ENCODE measurements at regions not wholly inside any gene's neighbourhood (a gene's known extent, or its start where the extent isn't known, plus 50 kb on each side); places are given as distances from the start of the nearest gene placed in this dataset.

GRCh38 chr7:86226191-86226590 is 417.5 kb upstream of the GRM3 start:
- H3K27me3 Mint-ChIP-seq (ENCODE audit: low read depth), result no peaks in the 10 kb centered on the region
- H3K27ac Mint-ChIP-seq, result no peak overlapping the region
- H3K4me3 Mint-ChIP-seq, result no peak overlapping the region
- peaks cover 0 to 5% of the 10 kb centered on the region in 2 donors for H3K36me3 Mint-ChIP-seq (ENCODE audit: insufficient read depth in 2 of 2)
- DNase-seq, result no peak
- no peaks in the 10 kb centered on the region for H3K4me1 Mint-ChIP-seq (ENCODE audit: low read depth)
- peaks cover 13 to 15% of the 10 kb centered on the region in 2 donors for H3K9me3 Mint-ChIP-seq
- no peak for ATAC-seq (replicated peaks in 1 of 2)

GRCh38 chr7:86222806-86223205 is 420.9 kb upstream of the GRM3 start:
- peaks cover 10 to 12% of the 10 kb centered on the region in 2 donors for H3K9me3 Mint-ChIP-seq

GRCh38 chr7:86214734-86215133 is 429.0 kb upstream of the GRM3 start:
- no peak for DNase-seq
- H3K9me3 Mint-ChIP-seq, result no peaks in the 10 kb centered on the region
- no peaks in the 10 kb centered on the region for H3K36me3 Mint-ChIP-seq (ENCODE audit: insufficient read depth in 2 of 2)
- H3K4me3 Mint-ChIP-seq, result no peak overlapping the region
- H3K27ac Mint-ChIP-seq, result no peak overlapping the region
- ATAC-seq (replicated peaks in 1 of 2), result no peak
- no peaks in the 10 kb centered on the region for H3K4me1 Mint-ChIP-seq (ENCODE audit: low read depth)
- H3K27me3 Mint-ChIP-seq (ENCODE audit: low read depth), result no peaks in the 10 kb centered on the region

More at GRCh38 chr7:86222806-86223205, 420.9 kb upstream of the GRM3 start:
- Mint-ChIP-seq H3K4me1 (ENCODE audit: low read depth) (no peaks in the 10 kb centered on the region), H3K27ac (no peak overlapping the region), H3K4me3 (no peak overlapping the region), H3K36me3 (ENCODE audit: insufficient read depth in 2 of 2) (peaks cover 0 to 5% of the 10 kb centered on the region in 2 donors), H3K27me3 (ENCODE audit: low read depth) (no peaks in the 10 kb centered on the region)
- ATAC-seq (replicated peaks in 1 of 2), result no peak
- no peak for DNase-seq

- Mint-ChIP-seq H3K27ac (no peak overlapping the region), H3K9me3 (no peaks in the 10 kb centered on the region), H3K4me3 (no peak overlapping the region), H3K4me1 (ENCODE audit: low read depth) (no peaks in the 10 kb centered on the region), H3K27me3 (ENCODE audit: low read depth) (no peaks in the 10 kb centered on the region), H3K36me3 (ENCODE audit: insufficient read depth in 2 of 2) (no peaks in the 10 kb centered on the region)
- DNase-seq (no peak), ATAC-seq (replicated peaks in 1 of 2) (no peak)
Observed at GRCh38 chr7:86212976-86213375, 430.7 kb upstream of the GRM3 start.

- Mint-ChIP-seq H3K4me3 (no peak overlapping the region), H3K36me3 (ENCODE audit: insufficient read depth in 2 of 2) (no peaks in the 10 kb centered on the region), H3K4me1 (ENCODE audit: low read depth) (no peaks in the 10 kb centered on the region), H3K9me3 (no peaks in the 10 kb centered on the region), H3K27ac (no peak overlapping the region), H3K27me3 (ENCODE audit: low read depth) (no peaks in the 10 kb centered on the region)
- no peak for ATAC-seq (replicated peaks in 1 of 2)
- DNase-seq, result no peak
Observed at GRCh38 chr7:86209036-86209435, 434.7 kb upstream of the GRM3 start.

GRCh38 chr7:86207740-86208139 is 436.0 kb upstream of the GRM3 start:
- H3K27ac Mint-ChIP-seq, result no peak overlapping the region
- H3K4me3 Mint-ChIP-seq, result no peak overlapping the region
- ATAC-seq (replicated peaks in 1 of 2), result no peak
- H3K4me1 Mint-ChIP-seq (ENCODE audit: low read depth), result no peaks in the 10 kb centered on the region
- H3K9me3 Mint-ChIP-seq, result peaks cover 0 to 1% of the 10 kb centered on the region in 2 donors
- no peak for DNase-seq
- peaks cover 0 to 2% of the 10 kb centered on the region in 2 donors for H3K36me3 Mint-ChIP-seq (ENCODE audit: insufficient read depth in 2 of 2)
- H3K27me3 Mint-ChIP-seq (ENCODE audit: low read depth), result no peaks in the 10 kb centered on the region

- no peak overlapping the region for H3K4me3 Mint-ChIP-seq
- H3K27ac Mint-ChIP-seq, result no peak overlapping the region
- peaks cover 0 to 2% of the 10 kb centered on the region in 2 donors for H3K36me3 Mint-ChIP-seq (ENCODE audit: insufficient read depth in 2 of 2)
- no peaks in the 10 kb centered on the region for H3K27me3 Mint-ChIP-seq (ENCODE audit: low read depth)
- H3K4me1 Mint-ChIP-seq (ENCODE audit: low read depth), result no peaks in the 10 kb centered on the region
- no peak for ATAC-seq (replicated peaks in 1 of 2)
- DNase-seq, result no peak
- peaks cover 0 to 1% of the 10 kb centered on the region in 2 donors for H3K9me3 Mint-ChIP-seq
Observed at GRCh38 chr7:86202833-86203232, 440.9 kb upstream of the GRM3 start.

- H3K36me3 Mint-ChIP-seq (ENCODE audit: insufficient read depth in 2 of 2), result peaks cover 0 to 2% of the 10 kb centered on the region in 2 donors
- peaks cover 0 to 1% of the 10 kb centered on the region in 2 donors for H3K9me3 Mint-ChIP-seq
- no peaks in the 10 kb centered on the region for H3K27me3 Mint-ChIP-seq (ENCODE audit: low read depth)
- H3K27ac Mint-ChIP-seq, result no peak overlapping the region
- ATAC-seq (replicated peaks in 1 of 2) (no peak), DNase-seq (no peak)
- no peaks in the 10 kb centered on the region for H3K4me1 Mint-ChIP-seq (ENCODE audit: low read depth)
- H3K4me3 Mint-ChIP-seq, result no peak overlapping the region
Observed at GRCh38 chr7:86201767-86202166, 441.9 kb upstream of the GRM3 start.

- Mint-ChIP-seq H3K4me3 (no peak overlapping the region), H3K36me3 (ENCODE audit: insufficient read depth in 2 of 2) (peaks cover 0 to 2% of the 10 kb centered on the region in 2 donors), H3K27me3 (ENCODE audit: low read depth) (no peaks in the 10 kb centered on the region), H3K4me1 (ENCODE audit: low read depth) (no peaks in the 10 kb centered on the region), H3K9me3 (peaks cover 3 to 4% of the 10 kb centered on the region in 2 donors), H3K27ac (no peak overlapping the region)
- DNase-seq (no peak), ATAC-seq (replicated peaks in 1 of 2) (no peak)
Observed at GRCh38 chr7:86199881-86200614, 443.7 kb upstream of the GRM3 start.

GRCh38 chr7:86190351-86190750 is 453.4 kb upstream of the GRM3 start:
- H3K27ac Mint-ChIP-seq, result no peak overlapping the region
- no peak for DNase-seq
- peaks cover 2 to 6% of the 10 kb centered on the region in 2 donors for H3K9me3 Mint-ChIP-seq
- no peak overlapping the region for H3K4me3 Mint-ChIP-seq
- ATAC-seq (replicated peaks in 1 of 2), result no peak
- no peaks in the 10 kb centered on the region for H3K27me3 Mint-ChIP-seq (ENCODE audit: low read depth)
- H3K36me3 Mint-ChIP-seq (ENCODE audit: insufficient read depth in 2 of 2), result no peaks in the 10 kb centered on the region
- H3K4me1 Mint-ChIP-seq (ENCODE audit: low read depth), result no peaks in the 10 kb centered on the region

- Mint-ChIP-seq H3K36me3 (ENCODE audit: insufficient read depth in 2 of 2) (no peaks in the 10 kb centered on the region), H3K4me1 (ENCODE audit: low read depth) (no peaks in the 10 kb centered on the region), H3K27me3 (ENCODE audit: low read depth) (no peaks in the 10 kb centered on the region), H3K9me3 (peaks cover 0 to 5% of the 10 kb centered on the region in 2 donors), H3K4me3 (no peak overlapping the region), H3K27ac (no peak overlapping the region)
- no peak for ATAC-seq (replicated peaks in 1 of 2)
- no peak for DNase-seq
Observed at GRCh38 chr7:86181474-86181873, 462.2 kb upstream of the GRM3 start.

- no peaks in the 10 kb centered on the region for H3K36me3 Mint-ChIP-seq (ENCODE audit: insufficient read depth in 2 of 2)
- no peaks in the 10 kb centered on the region for H3K4me1 Mint-ChIP-seq (ENCODE audit: low read depth)
- no peaks in the 10 kb centered on the region for H3K27me3 Mint-ChIP-seq (ENCODE audit: low read depth)
- H3K9me3 Mint-ChIP-seq, result peaks cover 5 to 9% of the 10 kb centered on the region in 2 donors
- no peak overlapping the region for H3K27ac Mint-ChIP-seq
- H3K4me3 Mint-ChIP-seq, result no peak overlapping the region
- DNase-seq (no peak), ATAC-seq (replicated peaks in 1 of 2) (no peak)
Observed at GRCh38 chr7:86164827-86165226, 478.9 kb upstream of the GRM3 start.

GRCh38 chr7:86158111-86158510 is 485.6 kb upstream of the GRM3 start:
- ATAC-seq (replicated peaks in 1 of 2), result no peak

GRCh38 chr7:86155623-86156022 is 488.1 kb upstream of the GRM3 start:
- Mint-ChIP-seq H3K4me1 (ENCODE audit: low read depth) (no peaks in the 10 kb centered on the region), H3K27me3 (ENCODE audit: low read depth) (no peaks in the 10 kb centered on the region), H3K36me3 (ENCODE audit: insufficient read depth in 2 of 2) (no peaks in the 10 kb centered on the region), H3K27ac (no peak overlapping the region), H3K9me3 (peaks cover 7 to 20% of the 10 kb centered on the region in 2 donors), H3K4me3 (no peak overlapping the region)
- no peak for DNase-seq
- ATAC-seq (replicated peaks in 1 of 2), result no peak

More at GRCh38 chr7:86158111-86158510, 485.6 kb upstream of the GRM3 start:
- no peaks in the 10 kb centered on the region for H3K36me3 Mint-ChIP-seq (ENCODE audit: insufficient read depth in 2 of 2)
- no peaks in the 10 kb centered on the region for H3K27me3 Mint-ChIP-seq (ENCODE audit: low read depth)
- no peaks in the 10 kb centered on the region for H3K4me1 Mint-ChIP-seq (ENCODE audit: low read depth)
- H3K4me3 Mint-ChIP-seq, result no peak overlapping the region
- no peak for DNase-seq
- H3K9me3 Mint-ChIP-seq, result peaks cover 11 to 18% of the 10 kb centered on the region in 2 donors
- no peak overlapping the region for H3K27ac Mint-ChIP-seq

All from activated T-cell treated with anti-CD3 and anti-CD28 coated beads, Interleukin-2, amount 50 U/mL, for 72 hours (primary cell).